ENCODE measurements at regions not wholly inside any gene's neighbourhood (a gene's known extent, or its start where the extent isn't known, plus 50 kb on each side); places are given as distances from the start of the nearest gene placed in this dataset.

DNA sequence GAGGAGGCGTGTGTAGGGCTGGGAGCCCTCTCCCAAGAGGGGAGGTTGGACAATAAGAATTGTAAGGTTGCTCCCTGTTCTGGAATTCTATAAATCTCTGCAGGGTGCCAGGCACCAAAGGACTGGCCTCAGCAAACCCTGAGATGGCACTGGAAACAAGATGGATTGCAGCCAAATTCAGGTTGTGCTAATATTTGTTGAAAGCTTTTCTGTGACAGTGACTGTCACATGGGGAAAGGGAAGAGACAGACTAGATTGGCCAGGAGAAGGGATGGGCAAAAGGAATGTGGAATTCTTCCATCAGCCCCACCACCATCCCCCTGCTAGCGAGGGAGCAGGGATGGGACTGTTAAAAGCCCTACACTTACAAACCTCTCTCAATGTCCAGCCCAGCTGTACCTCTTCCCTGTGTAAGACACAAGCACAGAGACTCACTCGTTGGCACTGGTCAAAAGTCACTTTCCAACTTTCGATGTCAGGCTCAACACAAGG, 62.4 kb downstream of the SOX9 start:
- TF ChIP-seq, protein P1, sequence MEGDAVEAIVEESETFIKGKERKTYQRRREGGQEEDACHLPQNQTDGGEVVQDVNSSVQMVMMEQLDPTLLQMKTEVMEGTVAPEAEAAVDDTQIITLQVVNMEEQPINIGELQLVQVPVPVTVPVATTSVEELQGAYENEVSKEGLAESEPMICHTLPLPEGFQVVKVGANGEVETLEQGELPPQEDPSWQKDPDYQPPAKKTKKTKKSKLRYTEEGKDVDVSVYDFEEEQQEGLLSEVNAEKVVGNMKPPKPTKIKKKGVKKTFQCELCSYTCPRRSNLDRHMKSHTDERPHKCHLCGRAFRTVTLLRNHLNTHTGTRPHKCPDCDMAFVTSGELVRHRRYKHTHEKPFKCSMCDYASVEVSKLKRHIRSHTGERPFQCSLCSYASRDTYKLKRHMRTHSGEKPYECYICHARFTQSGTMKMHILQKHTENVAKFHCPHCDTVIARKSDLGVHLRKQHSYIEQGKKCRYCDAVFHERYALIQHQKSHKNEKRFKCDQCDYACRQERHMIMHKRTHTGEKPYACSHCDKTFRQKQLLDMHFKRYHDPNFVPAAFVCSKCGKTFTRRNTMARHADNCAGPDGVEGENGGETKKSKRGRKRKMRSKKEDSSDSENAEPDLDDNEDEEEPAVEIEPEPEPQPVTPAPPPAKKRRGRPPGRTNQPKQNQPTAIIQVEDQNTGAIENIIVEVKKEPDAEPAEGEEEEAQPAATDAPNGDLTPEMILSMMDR (IDR thresholded peaks at IDR 0.05; ENCODE audit: insufficient read depth, low read length, poor library complexity, severe bottlenecking): no peak
- no peak for TF ChIP-seq EZH2phosphoT487 (conservative IDR thresholded peaks at IDR 0.05; ENCODE audit: low read length)
